ENCODE measurements at regions not wholly inside any gene's neighbourhood (a gene's known extent, or its start where the extent isn't known, plus 50 kb on each side); places are given as distances from the start of the nearest gene placed in this dataset.

GRCh38 chr18:78769502-78770105, 210.0 kb upstream of the SALL3 start:
- DNase-seq: no peak

- no peak for DNase-seq
These were observed 209.3 kb upstream of the SALL3 start for GRCh38 chr18:78770139-78770822.

GRCh38 chr18:78770823-78771139, 208.8 kb upstream of the SALL3 start:
- no peak for DNase-seq

GRCh38 chr18:78771496-78772359, 207.9 kb upstream of the SALL3 start:
- no peak for DNase-seq

GRCh38 chr18:78772360-78773302, 207.0 kb upstream of the SALL3 start:
- no peak for DNase-seq

- DNase-seq: no peak
These were observed 206.3 kb upstream of the SALL3 start for GRCh38 chr18:78773303-78773755.

DNA sequence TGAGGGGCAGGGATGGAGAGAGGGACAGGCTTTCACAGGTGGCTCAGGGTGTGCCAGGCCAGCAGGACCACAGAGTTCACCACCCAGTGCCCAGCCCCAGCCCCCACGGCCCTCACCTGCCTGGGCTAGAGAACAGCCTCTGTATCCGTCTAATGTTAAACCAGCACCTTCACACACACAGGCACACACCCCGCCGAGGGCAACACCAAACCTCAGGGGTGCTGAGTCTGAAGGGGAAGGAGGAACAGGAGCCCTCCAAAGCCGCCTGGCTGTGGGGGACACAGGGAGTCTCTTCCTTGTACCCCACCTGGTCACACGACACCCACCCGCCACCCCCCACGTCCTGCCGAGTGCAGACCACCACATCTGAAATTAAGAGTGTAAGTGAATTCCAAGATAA, 205.8 kb upstream of the SALL3 start:
- no peak for DNase-seq

GRCh38 chr18:78774741-78775141, 204.9 kb upstream of the SALL3 start:
- no peak for DNase-seq

- no peak for DNase-seq
These were observed 203.5 kb upstream of the SALL3 start for GRCh38 chr18:78776151-78776550.

DNA sequence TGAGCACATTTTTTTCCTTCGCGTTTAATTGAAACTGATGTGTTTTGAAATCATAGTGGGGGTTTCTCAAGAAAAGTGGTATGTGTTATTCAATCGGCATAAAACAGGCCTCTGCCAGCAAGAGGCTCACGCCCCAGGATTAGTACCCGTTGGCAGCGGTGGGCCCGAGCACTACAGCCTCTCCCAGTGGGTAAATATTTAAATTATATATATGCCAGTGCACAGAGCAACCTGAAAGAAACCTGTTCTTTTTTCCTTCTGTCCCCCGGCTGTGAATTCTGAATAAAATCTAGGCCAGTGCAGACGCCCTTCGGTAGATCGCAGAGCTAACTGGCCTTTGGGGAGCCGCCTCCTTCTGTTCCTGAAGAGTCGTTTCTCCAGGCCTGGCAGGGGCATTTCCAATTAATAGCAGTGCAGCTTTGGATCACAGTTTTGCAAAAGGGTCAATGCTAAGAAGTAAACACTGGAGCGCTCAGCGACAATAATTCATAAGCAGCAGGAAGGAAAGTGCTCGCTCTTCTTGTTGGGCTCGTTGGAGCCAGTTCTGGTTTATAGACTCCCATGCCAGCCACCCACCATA, 202.8 kb upstream of the SALL3 start:
- no peak for DNase-seq

DNA sequence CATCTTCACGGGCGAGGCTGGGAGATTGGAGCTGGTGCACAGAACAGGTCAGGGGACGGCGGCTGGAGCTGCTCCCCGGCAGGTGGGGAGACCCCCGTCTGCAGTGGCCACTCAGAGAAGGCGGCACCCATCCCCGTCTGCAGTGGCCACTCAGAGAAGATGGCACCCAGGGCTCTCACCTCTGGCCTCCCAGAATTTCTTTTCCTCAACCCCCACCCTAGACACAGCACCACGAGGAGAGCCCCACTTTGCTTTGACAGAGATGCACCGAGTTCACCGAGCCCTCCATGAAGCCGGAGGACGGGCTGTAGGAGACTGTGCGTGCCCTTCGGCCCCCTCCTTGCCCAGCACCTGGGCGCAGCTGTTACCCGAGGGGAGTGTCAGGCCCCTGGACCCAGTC, 201.6 kb upstream of the SALL3 start:
- DNase-seq: no peak

DNA sequence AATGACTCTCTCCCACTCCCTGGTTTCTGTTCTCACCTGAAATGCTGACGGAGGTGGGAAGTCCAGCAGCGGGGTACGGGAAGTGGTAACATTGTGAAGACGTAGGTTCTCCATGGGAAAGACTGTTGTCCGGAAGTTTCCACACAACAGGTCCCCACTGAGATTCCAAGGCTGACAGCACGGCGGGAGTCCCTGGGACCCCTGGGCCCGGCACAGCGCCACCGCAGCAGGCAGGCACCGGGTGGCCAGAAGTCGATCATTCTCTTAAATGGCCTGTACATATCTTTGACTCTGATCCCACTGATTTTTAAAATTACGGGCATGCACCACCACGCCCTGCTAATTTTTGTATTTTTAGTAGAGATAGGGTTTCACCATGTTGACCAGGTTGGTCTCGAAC, 201.0 kb upstream of the SALL3 start:
- no peak for DNase-seq

DNA sequence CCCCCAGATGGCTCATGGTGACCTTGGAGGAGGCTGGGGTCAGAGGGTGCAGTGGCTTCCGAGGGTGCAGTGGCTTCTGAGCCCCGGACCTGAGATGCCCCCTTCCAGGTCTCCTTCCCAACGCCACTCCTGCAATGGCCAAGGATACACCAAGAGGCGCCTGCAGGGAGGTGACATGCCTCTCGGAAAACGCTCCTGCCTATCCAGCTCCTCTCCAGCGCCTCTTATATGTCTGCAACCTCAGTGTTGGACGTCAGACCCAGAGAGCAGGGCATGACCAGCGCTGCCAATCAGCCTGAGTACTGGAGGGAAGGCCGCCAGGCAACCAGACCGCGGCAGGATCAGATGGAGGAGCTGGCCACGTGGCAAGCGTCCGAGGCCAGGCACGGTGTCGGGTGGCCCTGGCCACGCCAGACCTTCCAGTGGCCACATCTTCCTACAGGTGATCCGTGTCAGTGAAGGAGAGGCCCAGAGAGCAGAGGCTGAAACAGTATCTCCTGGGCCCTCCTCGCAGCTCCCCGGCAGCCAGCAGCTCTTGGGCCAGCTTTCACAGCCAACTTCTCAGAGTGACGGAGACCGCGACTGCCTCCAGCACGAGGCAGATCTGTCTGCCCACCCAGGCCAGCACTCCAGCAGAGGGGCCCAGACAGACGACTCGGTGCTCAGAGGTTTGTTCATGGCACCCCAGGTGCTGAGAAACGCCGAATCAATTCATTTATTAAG, 199.5 kb upstream of the SALL3 start:
- no peak for DNase-seq

DNA sequence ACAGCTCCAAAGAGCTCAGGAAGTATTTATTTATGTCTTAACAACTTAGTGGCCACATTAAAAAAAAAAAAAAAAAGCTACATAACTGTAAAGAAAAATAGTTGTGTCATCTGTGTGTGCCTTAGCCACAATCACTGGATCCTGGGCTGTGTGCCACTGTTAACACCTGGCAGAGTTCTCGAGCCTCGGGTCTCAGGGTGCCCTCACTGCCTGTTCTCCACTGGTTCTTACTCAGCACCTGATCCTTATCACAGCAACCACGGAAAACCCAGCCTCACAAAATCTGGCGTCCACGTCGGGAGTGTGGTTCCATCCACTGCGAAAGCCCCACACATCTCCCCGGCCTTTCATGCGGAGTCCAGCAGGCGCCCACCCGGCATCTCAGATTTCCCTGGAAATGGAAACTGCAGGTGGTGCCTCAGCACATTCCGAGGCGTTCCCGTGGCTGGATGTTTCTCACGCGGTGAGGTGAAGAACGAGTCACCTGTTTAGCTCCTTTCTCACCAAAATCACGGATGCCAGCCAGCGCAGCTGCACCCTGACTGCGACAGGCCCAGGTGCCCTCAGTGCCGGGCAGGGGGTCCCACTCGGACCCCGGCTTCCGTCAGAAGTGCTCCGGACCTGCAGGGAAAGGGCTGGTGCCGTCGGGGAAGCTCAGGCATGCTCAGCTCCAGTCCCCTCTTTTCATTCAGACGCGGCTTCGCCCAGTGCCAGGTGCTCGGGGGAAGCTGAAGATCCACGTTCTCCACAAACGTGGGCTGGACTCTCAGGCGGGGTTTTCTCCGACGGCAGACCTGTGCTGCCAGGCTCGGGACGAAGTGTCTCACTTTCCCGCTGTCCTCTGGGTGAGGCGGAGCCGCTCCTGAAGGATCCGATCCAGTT, 198.7 kb upstream of the SALL3 start:
- DNase-seq: no peak

DNA sequence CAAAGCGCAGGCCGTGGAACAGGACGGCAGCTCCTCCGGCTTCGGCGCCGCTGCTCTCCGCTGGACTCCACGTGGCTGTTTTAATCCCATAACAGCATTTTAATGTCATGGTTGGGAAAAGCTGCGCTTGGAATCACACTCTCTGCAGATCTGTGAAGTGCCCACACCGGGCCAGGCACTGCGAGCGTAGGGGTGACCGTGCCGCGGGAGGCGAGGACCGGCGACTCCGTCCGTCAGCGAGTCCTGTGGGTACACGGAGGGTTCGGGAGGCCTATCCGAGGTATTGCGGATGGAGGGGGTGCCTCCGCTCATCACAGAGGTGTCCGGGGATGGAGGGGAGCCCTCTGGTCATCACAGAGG, 198.0 kb upstream of the SALL3 start:
- no peak for DNase-seq

- no peak for DNase-seq
These were observed 196.6 kb upstream of the SALL3 start for GRCh38 chr18:78782951-78783563.

GRCh38 chr18:78783564-78783960, 196.1 kb upstream of the SALL3 start:
- no peak for DNase-seq

DNA sequence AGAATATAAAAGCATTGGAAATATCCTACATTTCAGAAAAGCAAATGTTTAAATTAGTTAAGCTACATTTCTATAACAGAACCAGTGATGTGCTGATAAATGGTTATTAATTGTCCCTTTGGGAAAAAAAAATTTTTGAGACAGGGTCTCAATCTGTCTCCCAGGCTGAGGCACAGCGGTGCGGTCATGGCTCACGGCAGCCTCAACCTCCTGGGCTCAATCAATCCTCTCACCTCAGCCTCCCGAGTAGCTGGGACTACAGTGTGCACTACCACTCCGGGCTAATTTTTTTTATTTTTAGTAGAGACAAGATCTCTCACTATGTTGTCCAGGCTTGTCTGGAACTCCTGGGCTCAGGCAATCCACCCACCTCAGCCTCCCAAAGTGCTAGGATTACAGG, 194.8 kb upstream of the SALL3 start:
- no peak for DNase-seq

- DNase-seq: no peak
These were observed 193.9 kb upstream of the SALL3 start for GRCh38 chr18:78785706-78786105.

GRCh38 chr18:78786776-78787175, 192.8 kb upstream of the SALL3 start:
- no peak for DNase-seq

All from left hindlimb (tissue), 1 donor.